ENCODE measurements at regions not wholly inside any gene's neighbourhood (a gene's known extent, or its start where the extent isn't known, plus 50 kb on each side); places are given as distances from the start of the nearest gene placed in this dataset.

- intact Hi-C loops (cut with DNase I; ENCODE audit: low total_unique reads), result no loop called here
Measured at GRCh38 chr4:128366212-128366611, 78.6 kb upstream of the PGRMC2 start.

DNA sequence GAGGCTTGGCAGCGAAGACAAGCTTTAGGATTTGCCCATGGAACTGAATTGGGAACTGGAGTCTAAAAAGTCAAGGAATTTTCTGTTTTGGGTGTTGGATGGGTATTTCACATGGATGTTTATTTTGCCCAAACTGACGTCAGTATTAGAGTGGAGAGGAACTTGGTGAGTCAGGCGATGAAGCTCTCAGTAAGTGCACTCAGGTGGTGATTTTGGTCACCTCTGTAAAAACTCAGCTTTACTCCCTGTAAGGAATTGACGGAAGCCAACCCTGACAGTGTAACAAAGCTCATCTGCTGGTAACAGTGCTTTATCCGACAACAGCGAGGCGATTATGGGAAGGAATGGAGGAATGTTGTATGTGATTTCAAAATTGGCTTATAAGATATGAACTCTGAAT lies 77.0 kb upstream of the PGRMC2 start:
- no peaks in the 10 kb centered on the region for H3K4me1 ChIP-seq
- no peaks in the 10 kb centered on the region for H3K27me3 ChIP-seq
- no peaks in the 10 kb centered on the region for H3K36me3 ChIP-seq
- DNase-seq, result no peak
- H3K9me3 ChIP-seq, result peaks cover 0 to 3% (median 0%) of the 10 kb centered on the region in 4 donors
- TF ChIP-seq EP300 (IDR thresholded peaks at IDR 0.05) (no peak), POLR2A (IDR thresholded peaks at IDR 0.05) (no peak), POLR2AphosphoS5 (IDR thresholded peaks at IDR 0.05) (no peak)
- TF ChIP-seq, protein P1, sequence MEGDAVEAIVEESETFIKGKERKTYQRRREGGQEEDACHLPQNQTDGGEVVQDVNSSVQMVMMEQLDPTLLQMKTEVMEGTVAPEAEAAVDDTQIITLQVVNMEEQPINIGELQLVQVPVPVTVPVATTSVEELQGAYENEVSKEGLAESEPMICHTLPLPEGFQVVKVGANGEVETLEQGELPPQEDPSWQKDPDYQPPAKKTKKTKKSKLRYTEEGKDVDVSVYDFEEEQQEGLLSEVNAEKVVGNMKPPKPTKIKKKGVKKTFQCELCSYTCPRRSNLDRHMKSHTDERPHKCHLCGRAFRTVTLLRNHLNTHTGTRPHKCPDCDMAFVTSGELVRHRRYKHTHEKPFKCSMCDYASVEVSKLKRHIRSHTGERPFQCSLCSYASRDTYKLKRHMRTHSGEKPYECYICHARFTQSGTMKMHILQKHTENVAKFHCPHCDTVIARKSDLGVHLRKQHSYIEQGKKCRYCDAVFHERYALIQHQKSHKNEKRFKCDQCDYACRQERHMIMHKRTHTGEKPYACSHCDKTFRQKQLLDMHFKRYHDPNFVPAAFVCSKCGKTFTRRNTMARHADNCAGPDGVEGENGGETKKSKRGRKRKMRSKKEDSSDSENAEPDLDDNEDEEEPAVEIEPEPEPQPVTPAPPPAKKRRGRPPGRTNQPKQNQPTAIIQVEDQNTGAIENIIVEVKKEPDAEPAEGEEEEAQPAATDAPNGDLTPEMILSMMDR (IDR thresholded peaks at IDR 0.05), result no peak
- no peak overlapping the region for H3K4me3 ChIP-seq
- no peak overlapping the region for H3K27ac ChIP-seq
- intact Hi-C loops (cut with DNase I; ENCODE audit: low total_unique reads), result no loop called here
- 81 to 92% (median 86%) methylated on average over 7 of the region's 7 CpGs for WGBS, 5 donors

More at GRCh38 chr4:128366212-128366611, 78.6 kb upstream of the PGRMC2 start:
- TF ChIP-seq EP300 (IDR thresholded peaks at IDR 0.05), result no peak
- no peak for TF ChIP-seq POLR2AphosphoS5 (IDR thresholded peaks at IDR 0.05)
- no peak for TF ChIP-seq POLR2A (IDR thresholded peaks at IDR 0.05)
- TF ChIP-seq, protein P1 (IDR thresholded peaks at IDR 0.05), result no peak
- WGBS, 5 donors, result 91 to 95% (median 93%) methylated on average over 4 of the region's 4 CpGs
- Histone ChIP-seq H3K4me1 (peaks cover 0 to 3% (median under 1%) of the 10 kb centered on the region in 4 donors), H3K27ac (no peak overlapping the region), H3K27me3 (no peaks in the 10 kb centered on the region), H3K4me3 (no peak overlapping the region), H3K9me3 (peaks cover 0 to 3% (median 0%) of the 10 kb centered on the region in 4 donors), H3K36me3 (no peaks in the 10 kb centered on the region)
- no peak for DNase-seq

DNA sequence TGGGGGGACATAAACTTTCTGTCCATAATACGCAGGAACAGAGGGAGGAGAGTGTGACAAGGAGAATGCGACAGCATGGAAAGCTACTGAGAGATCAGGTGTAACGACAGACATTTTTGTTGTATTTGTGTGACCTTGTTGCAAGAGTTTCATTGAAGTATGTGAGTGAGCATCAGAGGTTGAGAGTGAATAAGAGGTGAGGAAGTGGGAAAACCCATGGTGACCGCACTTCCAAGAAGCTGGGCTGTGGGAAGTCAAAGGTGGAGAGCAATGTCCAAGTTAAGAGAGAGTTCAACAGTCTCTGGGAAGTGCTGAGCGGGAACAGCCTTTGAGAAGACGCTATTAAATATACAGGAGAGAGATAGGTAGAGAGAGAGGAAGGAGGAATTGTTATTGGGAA lies 76.4 kb upstream of the PGRMC2 start:
- intact Hi-C loops (cut with DNase I; ENCODE audit: low total_unique reads), result no loop called here
- H3K4me1 ChIP-seq, result peaks cover 0 to under 1% (median 0%) of the 10 kb centered on the region in 4 donors
- H3K27ac ChIP-seq, result no peak overlapping the region
- no peaks in the 10 kb centered on the region for H3K27me3 ChIP-seq
- DNase-seq, result no peak
- WGBS, 5 donors, result 94 to 97% (median 96%) methylated on average over 6 of the region's 6 CpGs
- H3K4me3 ChIP-seq, result no peak overlapping the region
- H3K9me3 ChIP-seq, result no peaks in the 10 kb centered on the region
- TF ChIP-seq POLR2A (IDR thresholded peaks at IDR 0.05), result no peak
- no peak for TF ChIP-seq POLR2AphosphoS5 (IDR thresholded peaks at IDR 0.05)
- TF ChIP-seq, protein P1 (IDR thresholded peaks at IDR 0.05), result no peak
- no peak for TF ChIP-seq EP300 (IDR thresholded peaks at IDR 0.05)
- no peaks in the 10 kb centered on the region for H3K36me3 ChIP-seq

GRCh38 chr4:128362760-128363159 lies 75.1 kb upstream of the PGRMC2 start:
- Histone ChIP-seq H3K36me3 (no peaks in the 10 kb centered on the region), H3K9me3 (no peaks in the 10 kb centered on the region), H3K27me3 (no peaks in the 10 kb centered on the region), H3K4me3 (no peak overlapping the region), H3K27ac (no peak overlapping the region), H3K4me1 (peaks cover 0 to 10% (median 0%) of the 10 kb centered on the region in 4 donors)
- WGBS, 5 donors, result 85 to 97% (median 96%) methylated on average over 1 of the region's 1 CpG
- TF ChIP-seq POLR2A (IDR thresholded peaks at IDR 0.05), result no peak
- TF ChIP-seq, protein P1 (IDR thresholded peaks at IDR 0.05), result no peak
- DNase-seq, result no peak
- intact Hi-C loops (cut with DNase I; ENCODE audit: low total_unique reads), result no loop called here
